GM13976 (cell line): ENCODE measurements at regions not wholly inside any gene's neighbourhood (a gene's known extent, or its start where the extent isn't known, plus 50 kb on each side); places are given as distances from the start of the nearest gene placed in this dataset.

Experiments
- DNase-seq: peaks from one replicate; pipeline ENCODE4 v3.0.0; 2012; ENCODE audit warnings: low spot score
- CTCF ChIP-seq: IDR thresholded peaks from 2 replicates; pipeline ENCODE4 v1.5.1; 2012; ENCODE audit warnings: borderline replicate concordance, mild to moderate bottlenecking; ENCODE audit not compliant: insufficient read depth; ENCODE audit errors: extremely low read depth, missing control alignments, control extremely low read depth
- in situ Hi-C: fragments of 300-500 bp; cut with MboI; formaldehyde crosslinking; loops from one replicate; pipeline ENCODE4 v1.12.0; 2022; ENCODE audit warnings: low sequenced_read_pairs, mixed read lengths, inconsistent platforms; ENCODE audit not compliant: unreplicated experiment

- TF ChIP-seq CTCF = no peak
- in situ Hi-C loops = no loop called here
- DNase-seq = no peak
These were observed 106.4 kb upstream of the SERTAD2 start for GRCh38 chr2:64760128-64760527.

- TF ChIP-seq CTCF = no peak
- in situ Hi-C loops = no loop called here
These were observed 108.7 kb upstream of the SERTAD2 start for GRCh38 chr2:64762301-64762997.

GRCh38 chr2:64763126-64763525 lies 109.4 kb upstream of the SERTAD2 start:
- no peak for DNase-seq
- in situ Hi-C loops = no loop called here
- TF ChIP-seq CTCF = no peak

More at GRCh38 chr2:64762301-64762997, 108.7 kb upstream of the SERTAD2 start:
- DNase-seq = no peak

GRCh38 chr2:64765160-64765805 lies 111.6 kb upstream of the SERTAD2 start:
- in situ Hi-C loops = no loop called here
- DNase-seq = no peak
- no peak for TF ChIP-seq CTCF

GRCh38 chr2:64766841-64767669 lies 113.3 kb upstream of the SERTAD2 start:
- TF ChIP-seq CTCF = no peak
- in situ Hi-C loops = no loop called here
- DNase-seq = peak; percentile 49

GRCh38 chr2:64767670-64768468 lies 114.2 kb upstream of the SERTAD2 start:
- peak; percentile 92 for DNase-seq
- TF ChIP-seq CTCF = peak; percentile 14
- in situ Hi-C loops = no loop called here
